Brain pericyte (primary cell): ENCODE measurements at regions not wholly inside any gene's neighbourhood (a gene's known extent, or its start where the extent isn't known, plus 50 kb on each side); places are given as distances from the start of the nearest gene placed in this dataset.
"Not testable (repeated sequence)": the region's sequence is repeated elsewhere in the genome, so short reads cannot be mapped to it uniquely, and the experiment has no call there.

ENCODE experiments used
- DNase-seq: peaks from one replicate; pipeline ENCODE4 v3.0.0-alpha.2; 2012; ENCODE audit warnings: low read depth, low spot score

DNA sequence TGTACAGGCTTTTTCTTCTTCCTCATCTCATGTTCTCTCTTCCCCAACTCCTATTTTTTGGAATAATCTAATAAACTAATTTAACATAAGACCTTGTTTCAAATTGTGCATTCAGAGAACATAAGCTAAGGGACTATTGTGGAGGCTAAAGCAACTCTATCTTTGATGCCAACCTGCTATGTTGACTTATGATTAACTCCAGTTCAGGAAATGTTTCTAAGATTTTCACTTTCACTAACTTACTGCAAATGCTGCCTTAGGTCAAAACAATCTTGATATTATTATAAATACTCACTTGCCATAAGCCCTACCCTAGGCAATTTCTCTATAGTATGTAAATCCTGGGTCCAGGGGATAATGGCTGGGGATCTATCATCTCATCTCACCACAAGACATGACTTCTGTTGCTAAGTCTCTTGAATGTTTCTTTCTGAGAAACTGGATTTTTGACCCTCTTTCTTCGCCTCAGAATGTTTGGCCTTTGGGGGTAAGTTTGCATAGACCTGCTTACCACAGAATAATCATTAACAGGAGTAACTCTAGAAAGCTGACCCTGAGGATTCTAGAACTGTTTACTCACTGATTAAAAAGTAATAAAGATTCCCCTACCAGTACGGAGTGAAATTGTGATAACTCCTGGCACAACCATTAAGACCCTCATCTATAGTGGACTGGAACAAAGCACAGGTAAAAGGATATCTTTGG is 768.1 kb downstream of the GBE1 start:
- no peak for DNase-seq

DNA sequence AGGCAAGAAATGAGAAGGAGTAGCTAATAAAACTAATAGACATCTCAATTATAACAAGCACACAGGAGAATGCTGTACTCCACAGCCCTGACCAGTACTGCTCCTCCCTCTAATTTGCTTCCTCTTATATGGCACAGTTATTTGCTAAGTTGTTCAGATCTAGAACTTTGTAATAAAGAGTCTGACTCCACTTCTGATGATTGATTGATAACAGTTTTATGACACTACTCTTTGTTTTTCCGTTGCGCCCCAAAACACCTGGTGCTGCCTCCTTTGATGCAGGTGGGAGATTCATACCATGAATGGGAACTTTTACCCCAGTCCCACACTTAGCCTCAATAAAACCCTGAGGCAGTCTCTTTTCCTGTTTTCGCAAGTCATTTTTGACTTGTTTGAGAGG is 777.7 kb downstream of the GBE1 start:
- no peak for DNase-seq

DNA sequence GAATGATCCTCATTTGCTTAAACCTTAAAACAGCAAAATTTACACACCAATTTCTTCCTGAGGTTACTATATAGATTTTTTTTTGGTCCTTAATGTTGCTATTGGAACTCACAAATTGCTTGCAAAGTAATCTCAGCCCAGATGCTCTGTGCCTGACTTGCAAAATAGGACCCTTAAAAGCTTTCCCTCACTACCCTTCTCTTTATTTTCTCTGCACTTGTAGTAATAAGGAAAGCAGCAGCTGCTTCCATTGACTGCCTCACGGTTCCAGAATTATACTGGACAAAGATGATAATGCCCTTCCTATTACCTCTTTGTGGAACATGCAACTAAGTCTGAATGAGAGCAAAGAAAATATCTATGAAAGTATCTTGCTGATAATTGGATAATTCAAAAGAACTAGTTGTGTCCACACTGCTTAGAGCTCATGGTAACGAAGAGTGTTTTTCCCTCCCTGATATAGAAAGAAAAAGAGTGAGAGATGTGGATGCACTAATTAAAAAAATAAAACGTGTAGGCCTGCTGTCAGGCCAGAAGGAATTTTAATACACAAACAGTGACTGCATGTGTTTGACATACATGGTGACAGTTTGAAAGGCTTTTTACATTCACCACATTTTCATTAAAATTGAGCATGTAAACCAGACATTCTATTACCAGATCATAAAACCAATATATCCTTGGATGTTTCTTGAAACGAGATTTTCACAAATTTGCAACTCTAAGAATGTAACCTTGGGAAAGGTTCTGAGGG is 783.1 kb downstream of the GBE1 start:
- DNase-seq: no peak

DNA sequence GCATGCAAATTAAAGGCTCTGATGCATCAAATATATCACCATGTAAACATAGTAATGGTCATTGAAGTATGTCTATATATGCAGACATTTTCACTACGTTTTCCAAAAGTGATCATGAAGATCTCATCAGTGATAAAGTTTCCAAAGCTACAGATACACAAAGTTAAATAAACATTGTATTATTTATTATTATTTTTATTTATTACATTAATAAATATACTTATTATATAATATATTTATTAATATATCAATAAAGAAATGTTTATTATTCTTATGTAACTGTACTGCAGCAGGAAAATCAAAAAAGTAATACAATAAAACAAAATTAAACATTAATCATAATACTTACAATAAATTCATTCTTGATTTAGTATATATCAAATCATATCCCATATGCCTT is 791.2 kb downstream of the GBE1 start:
- DNase-seq: no peak

DNA sequence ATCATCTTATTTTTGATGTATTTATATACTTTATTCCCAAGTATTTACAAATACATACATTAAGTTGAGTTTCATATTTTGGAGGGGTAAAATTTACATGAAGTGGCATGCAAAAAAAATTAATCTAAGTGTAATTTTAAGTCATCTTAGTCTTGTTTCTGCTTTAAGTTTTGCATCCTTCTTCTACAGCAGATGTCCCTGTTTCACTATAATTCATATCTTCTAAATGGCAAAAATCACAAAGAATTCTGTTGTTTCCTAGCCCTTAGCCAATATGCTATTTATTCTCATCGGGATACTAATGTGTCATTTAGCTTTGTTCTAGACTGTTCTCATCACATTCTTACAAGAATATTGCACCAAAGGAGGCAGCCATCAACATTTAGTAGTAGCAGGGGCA is 831.9 kb downstream of the GBE1 start:
- DNase-seq: no peak

DNA sequence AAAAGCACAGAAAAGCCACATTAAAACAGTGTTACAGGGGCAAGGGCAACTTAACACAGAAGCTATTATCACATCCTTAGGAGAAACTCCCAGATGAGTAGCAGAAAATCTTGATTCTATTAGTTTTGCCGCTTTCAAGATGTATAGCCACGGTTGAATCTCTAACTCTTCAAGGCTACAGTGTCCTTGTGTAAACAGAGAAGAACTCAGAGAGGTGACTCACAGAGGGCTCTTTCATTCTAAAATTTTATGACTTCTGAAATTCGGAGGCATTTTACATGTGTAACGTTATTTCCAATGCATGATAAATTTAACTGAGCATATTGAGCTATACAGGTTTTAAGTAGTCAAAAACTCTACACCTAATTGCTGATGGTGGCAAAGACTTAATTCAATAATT is 846.6 kb downstream of the GBE1 start:
- no peak for DNase-seq

DNA sequence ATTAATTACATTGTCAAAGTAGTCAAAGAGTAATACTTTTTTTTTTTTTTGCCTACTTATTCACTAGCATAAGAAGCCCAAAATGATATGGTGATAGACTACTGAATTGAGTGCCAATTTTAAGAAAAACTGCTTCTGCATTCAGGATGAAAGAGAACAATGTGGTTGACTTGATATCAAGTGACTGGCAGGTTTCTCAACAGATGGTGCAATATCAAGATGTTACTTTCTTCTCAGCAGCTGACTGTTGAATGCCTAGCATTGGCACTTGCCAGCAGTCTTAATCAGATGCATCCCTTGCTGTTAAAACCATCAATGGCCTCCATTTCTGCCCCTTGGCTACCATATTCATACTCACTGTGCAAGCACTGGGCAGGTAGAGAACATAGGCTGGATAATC is 863.2 kb downstream of the GBE1 start:
- no peak for DNase-seq

DNA sequence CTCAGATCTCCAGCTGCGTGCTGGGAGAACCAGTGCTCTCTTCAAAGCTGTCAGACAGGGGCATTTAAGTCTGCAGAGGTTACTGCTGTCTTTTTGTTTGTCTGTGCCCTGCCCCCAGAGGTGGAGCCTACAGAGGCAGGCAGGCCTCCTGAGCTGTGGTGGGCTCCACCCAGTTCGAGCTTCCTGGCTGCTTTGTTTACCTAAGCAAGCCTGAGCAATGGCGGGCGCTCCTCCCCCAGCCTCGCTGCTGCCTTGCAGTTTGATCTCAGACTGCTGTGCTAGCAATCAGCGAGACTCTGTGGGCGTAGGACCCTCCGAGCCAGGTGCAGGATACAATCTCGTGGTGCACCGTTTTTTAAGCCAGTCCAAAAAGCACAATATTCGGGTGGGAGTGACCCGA is 864.4 kb downstream of the GBE1 start:
- DNase-seq: not testable (repeated sequence)

DNA sequence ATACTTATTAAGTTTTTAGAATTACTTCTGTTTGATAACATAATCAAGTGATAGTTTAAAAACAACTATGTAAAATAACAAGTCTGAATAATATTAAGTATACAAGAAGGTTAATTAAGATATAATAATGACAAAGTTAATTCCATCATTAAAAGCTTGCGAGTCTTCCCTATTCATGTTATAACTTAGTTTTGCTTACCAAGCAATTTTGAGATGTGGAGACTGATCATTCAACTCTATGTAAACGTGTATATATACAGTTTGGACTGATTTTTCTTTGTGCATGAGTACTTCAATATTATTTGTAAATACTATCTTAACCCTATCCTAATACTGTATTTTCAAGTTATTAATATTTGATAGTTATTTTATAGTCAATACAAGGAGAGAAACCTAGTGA is 870.9 kb downstream of the GBE1 start:
- DNase-seq: no peak

DNA sequence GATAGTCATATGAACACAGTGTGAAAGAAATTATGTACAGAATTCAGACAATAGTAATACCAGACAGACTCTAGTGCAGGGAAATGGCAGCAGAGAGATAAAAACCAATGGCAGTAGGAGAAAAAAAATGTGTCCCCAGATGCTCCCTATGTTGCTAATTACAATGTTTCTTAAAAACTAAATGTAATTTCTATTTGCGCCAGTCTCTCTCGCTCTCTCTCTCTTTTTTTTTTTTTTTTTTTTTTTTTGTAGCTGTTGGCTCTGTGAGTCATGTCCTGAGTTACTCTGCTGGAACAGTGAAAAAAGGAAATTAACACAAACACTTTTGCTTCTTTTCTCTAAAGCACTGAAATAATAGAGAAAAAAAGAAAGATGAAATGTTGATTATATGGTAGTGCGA is 871.9 kb downstream of the GBE1 start:
- no peak for DNase-seq

DNA sequence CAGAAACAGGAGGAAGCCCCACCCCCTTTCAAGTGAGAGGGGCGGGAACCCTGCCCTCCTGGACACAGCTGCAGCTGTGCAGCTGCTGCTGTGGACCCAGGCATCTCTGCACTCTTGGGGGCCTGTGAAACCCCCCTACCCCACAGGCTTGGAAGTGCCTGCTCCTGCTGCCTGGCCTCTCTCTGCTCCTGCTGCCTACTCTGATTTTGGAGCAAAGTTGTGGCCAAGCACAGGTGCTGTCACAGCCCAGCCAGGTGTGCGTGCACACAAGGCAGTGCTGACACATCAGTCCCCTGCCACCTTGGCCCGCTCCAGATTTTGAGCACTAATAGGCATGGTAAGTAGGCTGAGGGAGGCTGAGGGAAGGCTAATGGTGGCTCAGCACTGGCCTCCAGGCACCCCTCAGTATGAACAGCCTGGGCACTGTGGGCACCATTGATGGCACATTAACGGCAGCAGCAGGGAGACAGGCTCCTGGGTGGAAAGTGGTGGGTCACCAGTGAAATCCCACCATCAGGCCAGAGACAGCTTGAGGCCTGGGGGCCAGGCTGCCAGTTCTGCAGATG is 890.9 kb downstream of the GBE1 start:
- DNase-seq: no peak

DNA sequence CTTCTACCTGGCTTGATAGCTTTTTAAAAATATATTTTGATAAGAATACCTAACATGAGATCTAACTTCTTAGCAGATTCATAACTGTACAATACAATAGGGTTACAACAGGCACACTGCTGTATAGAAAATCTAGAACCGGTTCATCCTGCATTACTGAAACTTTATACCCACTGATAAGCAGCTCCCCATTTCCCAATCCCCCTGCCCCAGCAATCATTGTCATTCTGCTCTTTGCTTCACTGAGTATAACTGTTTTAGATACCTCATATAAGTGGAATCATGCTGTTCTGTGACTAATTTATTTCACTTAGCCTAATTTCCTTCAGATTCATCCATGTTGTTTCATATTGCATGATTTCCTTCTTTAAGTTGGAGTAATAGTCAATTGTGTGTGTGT is 906.0 kb downstream of the GBE1 start:
- DNase-seq: no peak

DNA sequence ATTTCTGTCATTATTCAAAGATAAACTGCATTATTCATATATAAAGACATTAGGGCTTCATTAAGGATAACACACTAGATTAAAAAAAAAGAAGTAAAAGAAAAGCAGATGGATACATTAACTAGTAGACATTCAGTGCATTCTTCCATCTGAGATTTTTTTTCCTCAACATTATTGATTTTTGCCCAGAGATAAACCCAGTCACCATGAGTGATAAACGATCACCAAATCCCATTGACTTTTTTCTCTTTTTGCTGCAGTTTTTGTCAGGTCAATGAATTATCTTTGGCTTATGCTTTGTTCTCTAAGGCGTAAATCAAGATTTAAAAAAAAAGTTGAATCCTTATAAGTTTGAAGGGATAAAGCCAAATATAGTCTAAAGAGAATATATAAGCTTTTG is 925.0 kb downstream of the GBE1 start:
- no peak for DNase-seq

DNA sequence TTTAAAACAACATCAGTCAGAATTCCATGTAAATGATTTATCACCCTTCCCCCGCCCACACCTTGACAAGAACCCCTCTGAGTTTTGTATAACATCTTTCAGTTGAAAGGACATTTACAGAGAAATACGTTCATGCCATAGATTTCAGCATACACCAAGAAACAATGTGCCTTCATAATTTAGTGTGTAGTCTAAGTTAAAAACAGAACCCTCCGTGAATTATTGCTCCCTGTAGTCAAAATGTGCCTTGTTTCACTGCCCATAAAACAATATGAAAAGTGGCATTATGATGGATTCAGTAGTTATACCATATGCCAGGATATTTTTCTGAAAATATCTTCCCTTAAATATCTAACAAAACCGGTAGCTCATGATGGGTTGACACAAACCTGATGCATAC is 953.9 kb downstream of the GBE1 start:
- no peak for DNase-seq

DNA sequence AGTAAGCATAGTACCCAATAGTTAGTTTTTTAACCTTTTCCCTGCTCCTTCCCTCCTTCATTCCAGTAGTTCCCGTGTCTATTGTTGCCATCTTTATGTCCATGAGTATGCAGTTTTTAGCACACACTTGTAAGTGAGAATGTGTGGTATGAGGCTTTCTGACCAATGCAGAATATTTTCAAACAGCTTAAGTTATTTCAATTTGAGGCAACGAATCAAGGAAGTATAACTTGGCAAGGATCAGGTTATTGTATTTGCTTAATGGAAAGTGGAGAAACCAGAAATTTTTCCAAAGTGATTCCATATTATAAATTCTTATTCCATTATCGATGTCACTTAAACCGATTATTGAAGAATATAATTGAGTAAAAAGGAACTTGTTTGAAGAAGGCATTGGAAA is 954.8 kb downstream of the GBE1 start:
- DNase-seq: no peak

DNA sequence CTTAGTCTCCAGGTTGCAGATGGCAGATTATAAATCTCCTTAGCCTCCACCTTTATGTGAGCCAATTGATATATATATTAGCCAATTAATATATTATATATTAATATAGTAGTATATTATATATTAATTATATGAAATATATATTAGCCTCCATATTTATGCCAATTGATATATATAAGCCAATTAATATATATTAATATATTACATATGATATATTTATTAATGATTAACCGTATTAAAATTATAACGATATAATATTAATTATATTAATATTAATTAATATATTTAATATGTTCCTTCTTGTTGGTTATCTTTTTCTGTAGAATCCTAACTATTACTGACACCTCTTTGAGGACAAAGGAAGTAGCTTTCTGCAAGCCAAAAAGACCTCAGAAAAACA is 972.5 kb downstream of the GBE1 start:
- no peak for DNase-seq

DNA sequence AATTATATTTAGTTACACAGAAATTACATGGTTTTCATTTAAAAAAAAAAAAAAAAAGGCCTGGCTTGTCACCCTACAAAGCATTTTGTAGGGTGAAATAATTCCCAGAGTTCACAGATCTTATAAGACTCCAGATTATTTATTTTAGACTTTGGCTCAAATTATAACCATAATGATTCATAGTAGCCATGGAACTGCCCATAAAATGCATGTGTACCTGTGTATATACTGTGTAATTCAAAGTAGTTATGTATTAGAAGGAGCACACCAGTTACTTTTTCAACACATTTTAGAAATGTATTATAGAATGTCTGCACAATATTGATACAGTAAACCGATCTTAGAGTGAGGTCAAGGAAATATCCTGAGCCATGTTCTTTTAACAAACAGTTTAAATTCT is 975.6 kb downstream of the GBE1 start:
- DNase-seq: no peak

DNA sequence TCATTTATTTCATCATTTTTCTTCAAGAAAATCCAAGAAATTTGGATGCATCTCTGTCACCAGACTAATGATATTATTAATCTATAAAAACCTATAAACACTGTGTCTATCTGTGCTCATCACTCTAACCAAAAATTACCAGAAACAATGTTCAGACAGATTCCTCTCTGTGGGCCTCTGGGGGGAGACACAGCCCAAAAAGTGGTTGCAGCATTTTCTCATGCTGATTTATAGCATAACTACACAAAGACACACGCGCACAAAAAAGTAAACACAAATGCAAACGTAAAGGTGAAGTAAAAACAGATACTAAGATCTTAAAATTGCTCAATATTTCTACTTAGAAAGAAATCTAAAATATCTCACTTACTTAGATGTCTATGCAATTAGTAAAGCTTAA is 976.0 kb downstream of the GBE1 start:
- no peak for DNase-seq

DNA sequence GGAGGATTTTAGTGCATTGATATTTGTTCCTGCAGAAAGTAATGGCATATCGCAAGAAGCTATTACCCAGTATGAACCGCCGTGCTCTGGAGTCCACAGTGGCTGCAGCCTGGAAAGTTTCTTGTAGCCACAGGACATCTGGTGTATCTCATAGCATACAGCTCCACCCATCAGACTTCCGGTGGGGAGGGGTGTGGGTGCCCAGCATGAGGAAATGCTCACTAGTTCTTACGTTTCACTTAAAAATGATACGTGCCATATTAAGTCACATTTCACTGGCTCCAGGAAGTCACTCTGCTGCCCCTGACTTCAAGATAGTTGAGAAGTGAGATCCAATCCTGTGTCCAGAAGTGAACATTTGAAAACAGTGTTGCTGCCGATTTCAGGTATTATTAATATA is 990.4 kb downstream of the GBE1 start:
- DNase-seq: no peak

DNA sequence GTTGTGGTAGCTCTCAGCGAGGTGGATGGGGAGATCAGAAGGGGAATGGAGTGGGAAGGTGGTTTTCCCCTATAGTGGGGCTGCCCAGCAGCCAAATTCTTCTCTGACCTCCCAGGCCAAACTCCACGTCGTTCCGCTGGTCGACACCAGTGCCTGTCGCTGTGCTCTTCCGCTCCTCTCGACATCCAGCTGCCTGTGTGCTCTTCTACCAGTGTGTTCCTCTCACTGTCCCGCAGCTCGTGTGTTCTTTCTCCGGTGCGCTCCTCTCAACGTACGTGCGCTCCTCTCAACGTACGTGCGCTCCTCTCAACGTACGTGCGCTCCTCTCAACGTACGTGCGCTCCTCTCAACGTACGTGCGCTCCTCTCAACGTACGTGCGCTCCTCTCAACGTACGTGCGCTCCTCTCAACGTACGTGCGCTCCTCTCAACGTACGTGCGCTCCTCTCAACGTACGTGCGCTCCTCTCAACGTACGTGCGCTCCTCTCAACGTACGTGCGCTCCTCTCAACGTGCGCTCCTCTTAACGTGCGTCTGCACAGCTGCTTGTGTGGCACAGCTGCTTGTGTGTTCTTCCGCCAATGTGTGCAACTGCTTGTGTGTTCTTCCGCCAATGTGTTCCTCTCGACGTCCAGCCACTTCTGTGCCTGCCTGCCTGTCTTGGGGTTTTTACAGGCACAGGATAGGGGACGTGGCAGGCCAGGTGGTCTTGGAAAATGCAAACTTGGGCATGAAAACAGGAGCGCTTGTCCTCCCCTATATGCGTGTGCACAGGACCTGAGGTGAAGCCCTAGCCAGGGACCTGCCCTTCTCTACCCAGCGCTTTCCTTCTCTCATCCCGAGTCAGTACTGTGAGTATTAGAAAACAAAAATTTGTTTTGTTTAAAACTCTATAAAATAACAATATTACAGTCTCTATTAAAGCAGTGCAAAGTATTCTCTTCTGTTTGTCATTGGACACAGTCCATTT is 991.1 kb downstream of the GBE1 start:
- DNase-seq: no peak

DNA sequence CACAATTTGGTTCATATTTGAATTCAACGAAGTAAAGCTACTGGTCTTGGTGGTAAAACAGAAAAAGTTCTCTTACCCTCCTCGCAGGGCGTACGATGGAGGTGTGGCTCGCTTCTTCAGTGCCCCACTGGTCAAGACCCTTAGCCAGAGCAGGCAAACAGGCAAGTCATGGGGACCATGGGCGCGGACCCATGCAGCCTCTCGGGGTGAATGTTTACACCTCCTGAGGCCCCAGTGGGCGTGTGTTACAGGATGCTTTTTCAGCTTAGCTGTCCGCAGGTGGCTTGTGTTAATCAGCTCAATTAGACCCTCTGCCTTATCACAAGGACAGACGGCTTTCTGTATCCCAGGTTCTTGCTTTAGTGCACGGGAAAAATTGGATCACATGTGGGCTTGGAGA is 991.8 kb downstream of the GBE1 start:
- DNase-seq: no peak

DNA sequence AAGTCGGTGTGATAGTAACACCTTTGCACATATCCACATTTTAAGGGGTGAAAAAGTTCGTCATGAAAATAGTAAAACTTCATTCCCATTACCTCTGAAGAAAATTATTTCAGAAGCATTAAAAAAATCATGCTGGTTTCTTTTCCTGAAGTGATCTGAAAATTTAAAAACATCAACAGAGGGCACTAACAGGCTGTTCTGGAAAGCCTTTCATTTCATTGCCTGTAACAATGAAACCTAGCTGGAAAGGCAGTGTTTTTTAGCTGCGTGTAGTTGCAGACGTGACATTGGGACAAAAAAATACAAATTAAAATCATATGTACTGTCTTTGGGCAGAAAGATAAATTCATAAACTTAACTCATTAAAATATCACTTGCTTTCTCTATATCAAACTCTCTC is 993.8 kb downstream of the GBE1 start:
- DNase-seq: no peak
